ENCODE measurements at regions not wholly inside any gene's neighbourhood (a gene's known extent, or its start where the extent isn't known, plus 50 kb on each side); places are given as distances from the start of the nearest gene placed in this dataset.

GRCh38 chr4:128451270-128451905 lies 163.8 kb upstream of the PGRMC2 start:
- DNase-seq (no peak), ATAC-seq (ENCODE audit: low read depth) (no peak)
- Histone ChIP-seq H2BK5ac (ENCODE audit: low read depth, low read length, poor library complexity, severe bottlenecking) (no peak overlapping the region), H4K8ac (ENCODE audit: low read depth in 2 of 2, low read length in 2 of 2) (peak overlapping the region in 1 of 2 experiments; percentile 39; a peak in 1 of 4 replicates), H3K18ac (ENCODE audit: low read depth, low read length) (peak overlapping the region; percentile 43; the same call in 1 of the 2 replicates), H3K56ac (ENCODE audit: extremely low read depth, insufficient read depth, low read length) (no peak overlapping the region), H3K9ac (ENCODE audit: low read depth, low read length) (no peak overlapping the region), H3K4me2 (ENCODE audit: low read depth, low read length) (no peak overlapping the region), H3K27me3 (ENCODE audit: control insufficient read depth, insufficient read depth, low read length) (no peaks in the 10 kb centered on the region), H3K79me1 (ENCODE audit: low read depth in 1 of 2, low read length in 2 of 2) (0 out of 4 replicates have a peak, but pooled peaks cover 0 to 4% of the 10 kb centered on the region in 2 experiments), H3K23ac (ENCODE audit: low read depth, low read length) (no peak overlapping the region), H3K9me3 (ENCODE audit: control insufficient read depth, insufficient read depth, low read length) (no peaks in the 10 kb centered on the region), H2AK5ac (ENCODE audit: low read depth, low read length) (0 out of 2 replicates have a peak overlapping the region, but pooled peaks have one; percentile 20), H4K20me1 (ENCODE audit: insufficient read depth, low read length) (no peaks in the 10 kb centered on the region), H4K5ac (ENCODE audit: low read depth, low read length) (no peak overlapping the region), H3K14ac (replicated peaks; ENCODE audit: low read depth, low read length) (0 out of 2 replicates have a peak overlapping the region, but pooled peaks have one; percentile 53), H2BK20ac (ENCODE audit: low read depth, low read length) (peak overlapping the region; percentile 21; the same call in 1 of the 2 replicates), H2BK15ac (ENCODE audit: low read depth, low read length) (no peak overlapping the region; the same call in 2 of the 3 replicates), H2AK9ac (replicated peaks; ENCODE audit: low read depth, low read length, poor library complexity) (no peak overlapping the region), H3K9me1 (ENCODE audit: insufficient read depth, low read length) (peaks cover 15% of the 10 kb centered on the region), H3K4me1 (ENCODE audit: control insufficient read depth, insufficient read depth, low read length) (peaks cover 20% of the 10 kb centered on the region), H3K36me3 (ENCODE audit: control insufficient read depth, insufficient read depth, low read length) (no peaks in the 10 kb centered on the region), H2AFZ (replicated peaks; ENCODE audit: low read length, poor library complexity) (no peak overlapping the region), H3K27ac (ENCODE audit: insufficient read depth, low read length) (no peak overlapping the region), H3K4me3 (ENCODE audit: insufficient read depth, low read depth, low read length) (no peak overlapping the region), H2BK120ac (ENCODE audit: low read depth, low read length) (peak overlapping the region; percentile 45; the same call in 1 of the 2 replicates), H3K4ac (ENCODE audit: low read depth, low read length) (peak overlapping the region; percentile 11), H4K91ac (ENCODE audit: insufficient read depth, low read depth, low read length) (peak overlapping the region; percentile 13)
- intact Hi-C loops (cut with micrococcal nuclease), result loop anchor here (5.0 to 10.0 kb wide), 3 partner anchors 64 to 641 kb away; partner anchors contain the start of gene SCLT1
- ChIA-PET POLR2A (ENCODE audit: unreplicated experiment) (no interaction called here), CTCF (no interaction called here)
- WGBS, 2 experiments (ENCODE audit: extremely low coverage in 2 of 2, insufficient read length in 1 of 2), result 100% methylated on average over 1 of the region's 7 CpGs; no CpG with 5 or more reads in 1 of the 2 experiments
- dilution Hi-C loops (cut with HindIII; ENCODE audit: low sequenced_read_pairs, unreplicated experiment), result no loop called here
- no TSS peak for BruUV-seq (replicated peaks)
- in situ Hi-C loops (cut with MboI; ENCODE audit: low sequenced_read_pairs), result loop anchor here (5.0 to 10.0 kb wide), 2 partner anchors 257 to 411 kb away; no protein-coding TSS in a partner anchor
- TF ChIP-seq SMC3 (IDR thresholded peaks at IDR 0.05; ENCODE audit: low read depth, low read length) (no peak), ELK1 (IDR thresholded peaks at IDR 0.05; ENCODE audit: borderline replicate concordance, low read depth, low read length) (no peak), CTCF (conservative IDR thresholded peaks at IDR 0.05; ENCODE audit: low read depth, low read length) (no peak), MXI1 (IDR thresholded peaks at IDR 0.05; ENCODE audit: borderline replicate concordance, low read depth, low read length) (no peak), BHLHE40 (IDR thresholded peaks at IDR 0.05; ENCODE audit: low read depth, low read length) (no peak), RFX5 (IDR thresholded peaks at IDR 0.05; ENCODE audit: low read depth, low read length) (no peak)

Measured in IMR-90 (cell line).